Esophagus muscularis mucosa (tissue), 4 donors: ENCODE measurements at regions not wholly inside any gene's neighbourhood (a gene's known extent, or its start where the extent isn't known, plus 50 kb on each side); places are given as distances from the start of the nearest gene placed in this dataset.
"Not testable (repeated sequence)": the region's sequence is repeated elsewhere in the genome, so short reads cannot be mapped to it uniquely, and the experiment has no call there.

Source experiments
- DNase-seq: peaks from one replicate; pipeline ENCODE4 v3.0.0-alpha.2; 2017; ENCODE audit errors: extremely low spot score
- H3K27ac ChIP-seq, 4 donors: fragments of 200-600 bp; sonication (generic); replicated peaks in 1 of 4; 1 replicate in 3 of 4; 2 replicates in 1 of 4; pipeline ENCODE4 v1.5.1; 2016 to 2019; ENCODE audit warnings: mild to moderate bottlenecking in 1 of 4
- H3K27me3 ChIP-seq, 4 donors: fragments of 200-600 bp; sonication (generic); one replicate each; pipeline versions ENCODE4 v1.5.1 to v1.6.0; 2016 to 2019
- H3K36me3 ChIP-seq, 4 donors: fragments of 200-600 bp; sonication (generic); one replicate each; pipeline ENCODE4 v1.5.1; 2016 to 2019
- H3K4me1 ChIP-seq, 4 donors: fragments of 200-600 bp; sonication (generic); one replicate each; pipeline ENCODE4 v1.5.1; 2016 to 2019
- H3K4me3 ChIP-seq, 4 donors: fragments of 200-600 bp; sonication (generic); 1 replicate in 2 of 4; 2 replicates in 2 of 4; pipeline ENCODE4 v1.5.1; 2016 to 2019; ENCODE audit warnings: mild to moderate bottlenecking in 4 of 4, moderate library complexity in 1 of 4
- H3K9me3 ChIP-seq, 4 donors: fragments of 200-600 bp; sonication (generic); 1 replicate in 3 of 4; 2 replicates in 1 of 4; pipeline ENCODE4 v1.5.1; 2016 to 2019
- CTCF ChIP-seq, 3 experiments: fragments of 200-600 bp in 2 of 3; fragments of 450-650 bp in 1 of 3; sonication (generic) in 2 of 3; IDR thresholded peaks; one replicate each; pipeline ENCODE4 v1.5.1; 2017 to 2019; ENCODE audit warnings: antibody characterized with exemption in 3 of 3, mild to moderate bottlenecking in 2 of 3, moderate library complexity in 1 of 3
- EP300 ChIP-seq: sonication (generic); formaldehyde crosslinking; IDR thresholded peaks from one replicate; pipeline ENCODE4 v1.6.1; 2017; ENCODE audit warnings: antibody characterized with exemption
- POLR2A ChIP-seq: fragments of 450-650 bp; IDR thresholded peaks from one replicate; pipeline ENCODE4 v1.6.1; 2017; ENCODE audit warnings: antibody characterized with exemption, moderate library complexity, mild to moderate bottlenecking, low read depth
- POLR2AphosphoS5 ChIP-seq, 2 donors: sonication (generic); formaldehyde crosslinking; IDR thresholded peaks; one replicate each; pipeline ENCODE4 v1.6.1; 2017; ENCODE audit warnings: antibody characterized with exemption in 2 of 2
- WGBS: methylation state at CpG from one replicate; pipeline ENCODE4 v1.1.5; 2018; 5-methylcytosine and 5-hydroxymethylcytosine counted together
- intact Hi-C: fragments of 100-400 bp; cut with DNase I; formaldehyde crosslinking; loops from one replicate; pipeline ENCODE4 v1.15.1; 2023

GRCh38 chr1:70790232-70790923, 257.2 kb downstream of the PTGER3 start:
- Histone ChIP-seq H3K27me3 (no peaks in the 10 kb centered on the region), H3K4me1 (no peaks in the 10 kb centered on the region), H3K36me3 (no peaks in the 10 kb centered on the region), H3K27ac (no peak overlapping the region), H3K4me3 (no peak overlapping the region), H3K9me3 (peaks cover 0 to 7% (median 0%) of the 10 kb centered on the region in 4 donors)
- intact Hi-C loops: no loop called here
- 83% methylated on average over 5 of the region's 5 CpGs for WGBS
- no peak for DNase-seq
- TF ChIP-seq EP300: no peak
- no peak for TF ChIP-seq POLR2A
- TF ChIP-seq CTCF (IDR thresholded peaks at IDR 0.05): no peak
- TF ChIP-seq POLR2AphosphoS5 (IDR thresholded peaks at IDR 0.05): no peak

- H3K27ac ChIP-seq, H3K36me3 ChIP-seq, H3K27me3 ChIP-seq, DNase-seq, H3K4me1 ChIP-seq, H3K4me3 ChIP-seq, H3K9me3 ChIP-seq, intact Hi-C loops: not testable (repeated sequence)
- WGBS: 63% methylated on average over 1 of the region's 1 CpG
Measured at GRCh38 chr1:70795064-70795463, 252.6 kb downstream of the PTGER3 start.

- H3K27ac ChIP-seq, intact Hi-C loops, H3K27me3 ChIP-seq, H3K4me1 ChIP-seq, H3K36me3 ChIP-seq, DNase-seq, H3K4me3 ChIP-seq, H3K9me3 ChIP-seq: not testable (repeated sequence)
- WGBS: 93% methylated on average over 1 of the region's 1 CpG
Measured at GRCh38 chr1:70796298-70796697, 251.3 kb downstream of the PTGER3 start.

GRCh38 chr1:70802625-70803024, 245.0 kb downstream of the PTGER3 start:
- H3K4me3 ChIP-seq, H3K9me3 ChIP-seq, DNase-seq, H3K27ac ChIP-seq, intact Hi-C loops, H3K4me1 ChIP-seq, H3K36me3 ChIP-seq, H3K27me3 ChIP-seq: not testable (repeated sequence)
- WGBS: 83% methylated on average over 2 of the region's 2 CpGs

GRCh38 chr1:70805641-70806040, 242.0 kb downstream of the PTGER3 start:
- no peaks in the 10 kb centered on the region for H3K9me3 ChIP-seq
- DNase-seq: no peak
- intact Hi-C loops: no loop called here
- TF ChIP-seq CTCF (IDR thresholded peaks at IDR 0.05) (no peak), POLR2A (no peak), EP300 (no peak), POLR2AphosphoS5 (IDR thresholded peaks at IDR 0.05) (no peak)
- no peaks in the 10 kb centered on the region for H3K27me3 ChIP-seq
- no peaks in the 10 kb centered on the region for H3K36me3 ChIP-seq
- no peaks in the 10 kb centered on the region for H3K4me1 ChIP-seq
- no peak overlapping the region for H3K4me3 ChIP-seq
- no peak overlapping the region for H3K27ac ChIP-seq
- WGBS: 93% methylated on average over 6 of the region's 6 CpGs

GRCh38 chr1:70807088-70807664, 240.4 kb downstream of the PTGER3 start:
- no peak for DNase-seq
- no peaks in the 10 kb centered on the region for H3K4me1 ChIP-seq
- 68% methylated on average over 3 of the region's 3 CpGs for WGBS
- TF ChIP-seq EP300 (no peak), CTCF (IDR thresholded peaks at IDR 0.05) (no peak), POLR2AphosphoS5 (IDR thresholded peaks at IDR 0.05) (no peak), POLR2A (no peak)
- H3K4me3 ChIP-seq: no peak overlapping the region
- H3K27me3 ChIP-seq: no peaks in the 10 kb centered on the region
- no peaks in the 10 kb centered on the region for H3K36me3 ChIP-seq
- no peaks in the 10 kb centered on the region for H3K9me3 ChIP-seq
- no peak overlapping the region for H3K27ac ChIP-seq
- intact Hi-C loops: no loop called here
